ENCODE measurements at regions not wholly inside any gene's neighbourhood (a gene's known extent, or its start where the extent isn't known, plus 50 kb on each side); places are given as distances from the start of the nearest gene placed in this dataset.

DNA sequence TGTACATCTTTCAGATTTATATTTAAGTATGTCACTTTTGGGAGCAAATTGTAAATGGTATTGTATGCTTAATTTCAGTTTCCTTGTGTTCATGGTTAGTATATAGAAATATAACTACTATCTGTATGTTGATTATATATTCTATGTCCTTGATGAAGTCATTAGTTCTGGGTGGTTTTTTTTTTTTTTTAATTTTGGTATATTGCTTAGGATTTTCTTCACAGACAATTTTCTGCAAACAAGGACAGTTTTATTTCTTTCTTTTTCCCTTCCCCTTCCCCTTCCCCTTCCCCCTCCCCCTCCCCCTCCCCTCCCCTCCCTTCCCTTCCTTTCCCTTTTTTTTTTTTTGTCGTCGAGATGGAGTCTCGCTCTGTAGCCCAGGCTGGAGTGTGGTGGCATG, 430.0 kb downstream of the TYW1 start:
- no peak for DNase-seq

DNA sequence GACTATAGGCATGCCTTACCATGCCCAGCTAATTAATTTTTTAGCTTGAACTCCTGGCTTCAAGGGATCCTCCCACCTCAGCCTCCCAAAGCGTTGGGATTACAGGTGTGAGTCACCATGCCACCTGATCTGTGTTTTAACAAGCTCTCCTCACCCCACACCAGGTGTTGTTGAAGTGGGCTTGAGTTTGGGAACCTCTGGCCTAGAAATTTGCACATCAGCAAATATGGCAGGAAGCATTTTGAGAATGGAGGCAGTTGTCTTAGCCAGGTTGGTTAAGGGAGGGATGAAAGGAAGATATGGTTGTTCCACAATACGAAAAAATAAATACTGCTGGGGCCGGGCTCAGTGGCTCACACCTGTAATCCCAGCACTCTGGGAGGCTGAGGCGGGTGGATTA, 433.1 kb downstream of the TYW1 start:
- no peak for DNase-seq

DNA sequence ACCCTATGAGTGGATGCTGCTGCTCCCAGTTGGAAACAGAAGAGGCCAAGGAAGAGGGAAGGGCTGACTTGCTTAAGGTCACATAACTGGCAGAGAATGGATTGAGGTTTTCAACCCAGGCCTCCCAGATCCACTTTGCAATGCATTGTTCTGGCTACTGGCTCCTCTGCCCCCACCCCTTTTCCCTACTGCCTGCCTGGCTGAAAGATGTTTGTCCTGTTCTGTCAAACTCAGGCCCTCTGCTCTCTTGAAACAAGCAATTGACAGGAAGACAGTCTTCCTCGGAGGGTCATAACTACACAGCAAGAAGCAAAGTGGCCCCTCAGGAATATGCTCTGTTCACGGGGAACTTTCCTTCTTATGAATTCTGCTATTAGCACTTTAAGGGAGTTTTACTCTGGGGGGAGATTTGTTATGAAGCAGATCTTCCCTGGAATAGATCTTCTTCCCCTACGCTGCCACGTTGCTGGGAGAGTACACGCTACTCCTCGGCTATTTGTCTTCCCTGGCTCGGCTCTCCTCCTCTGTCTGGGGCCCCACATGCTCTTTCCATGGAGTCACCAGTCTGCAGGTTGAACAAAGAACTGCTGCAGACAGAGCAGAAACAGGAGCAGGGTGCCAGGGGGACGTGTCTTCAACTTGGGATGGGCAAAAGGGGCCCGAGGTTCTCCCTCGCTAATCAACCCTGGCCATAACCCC, 436.1 kb downstream of the TYW1 start:
- no peak for DNase-seq

DNA sequence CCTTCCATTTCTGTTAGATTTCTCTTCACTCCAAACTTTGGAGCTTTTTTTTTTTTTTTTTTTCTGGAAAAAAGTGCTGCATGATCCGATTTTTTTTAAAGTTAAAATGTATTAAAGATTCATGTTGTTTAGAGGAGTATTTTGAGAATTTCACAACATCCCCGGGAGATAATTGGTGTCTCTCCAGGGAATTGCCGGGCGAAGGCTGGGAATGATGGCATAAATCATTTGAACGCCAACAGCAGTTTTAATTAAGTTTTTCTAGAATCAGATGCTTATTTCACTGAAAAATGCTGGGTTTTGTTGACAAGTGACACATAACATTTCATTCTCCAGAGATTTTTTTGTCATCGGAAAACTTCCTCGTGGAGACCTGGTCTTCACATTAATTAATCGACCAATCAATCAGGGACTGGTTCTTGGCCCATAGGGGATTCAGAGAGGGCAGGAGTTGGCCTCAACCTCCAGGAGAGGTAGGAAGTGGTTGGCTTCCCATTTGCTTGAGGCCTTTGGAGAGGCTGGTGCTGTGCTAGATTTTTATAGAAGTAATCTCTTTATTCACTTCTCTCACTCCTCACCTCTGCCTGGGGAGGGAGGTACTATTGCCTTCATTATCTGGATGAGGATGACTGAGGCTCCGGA, 439.4 kb downstream of the TYW1 start:
- DNase-seq = no peak

DNA sequence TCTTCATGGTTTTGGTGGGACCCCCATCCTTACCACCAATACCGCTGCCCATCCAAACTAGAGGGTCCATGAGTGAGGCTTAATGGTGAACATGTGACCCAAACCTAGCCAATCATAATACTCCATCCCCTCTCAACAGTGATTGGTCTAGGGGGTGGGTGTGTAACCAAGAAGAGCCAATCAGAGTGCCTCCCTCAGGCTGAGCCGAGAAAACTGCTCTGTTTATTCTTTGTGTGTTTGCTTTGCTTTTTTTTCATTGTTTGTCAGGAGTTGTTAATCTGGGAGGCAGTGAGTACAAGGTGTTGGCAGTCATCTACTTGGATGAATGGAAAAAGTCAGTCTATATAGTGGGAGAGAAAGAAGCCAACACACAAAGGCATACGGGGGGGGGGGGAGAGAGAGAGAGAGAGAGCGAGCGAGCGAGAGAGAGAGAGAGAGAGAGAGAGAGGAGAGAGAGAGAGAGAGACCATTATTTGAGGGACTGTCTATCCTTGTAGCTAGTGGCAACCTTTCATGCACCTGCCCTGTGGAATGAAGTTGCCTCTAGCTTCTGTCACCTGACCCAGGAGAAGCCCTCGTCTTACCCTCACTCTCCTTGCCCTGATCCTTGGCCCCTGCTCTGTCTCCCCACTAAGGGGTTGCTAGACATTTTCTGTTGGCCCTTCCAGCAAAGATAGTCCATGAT, 441.7 kb downstream of the TYW1 start:
- no peak for DNase-seq

DNA sequence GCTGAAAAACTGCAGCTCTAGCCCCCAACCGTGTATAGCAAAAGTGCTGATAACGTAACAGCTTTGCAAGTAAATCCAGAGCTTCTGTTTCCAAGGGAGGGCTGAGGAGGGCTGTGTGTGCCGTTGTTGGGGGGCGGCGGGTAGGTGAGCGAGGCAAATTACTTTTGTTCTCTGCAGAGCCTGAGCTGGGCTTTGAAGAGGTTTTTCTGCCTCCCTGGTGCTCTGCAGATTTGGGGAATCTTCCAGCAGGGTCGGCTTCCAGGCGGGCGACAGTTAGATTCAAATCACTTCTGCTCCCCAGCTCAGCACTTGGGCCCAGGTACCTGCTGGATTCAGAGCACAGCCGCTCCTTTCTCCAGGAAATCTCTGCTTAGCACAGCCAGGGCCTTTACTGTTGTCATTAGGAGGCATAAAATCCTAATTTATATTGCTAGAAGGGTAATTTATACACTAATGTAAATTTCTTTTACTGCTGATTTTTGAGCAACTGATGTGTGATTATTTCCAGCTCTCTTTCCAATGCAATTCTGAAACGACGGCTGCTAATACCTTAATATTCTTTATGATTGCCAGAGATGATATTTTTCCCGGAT, 442.4 kb downstream of the TYW1 start:
- no peak for DNase-seq

DNA sequence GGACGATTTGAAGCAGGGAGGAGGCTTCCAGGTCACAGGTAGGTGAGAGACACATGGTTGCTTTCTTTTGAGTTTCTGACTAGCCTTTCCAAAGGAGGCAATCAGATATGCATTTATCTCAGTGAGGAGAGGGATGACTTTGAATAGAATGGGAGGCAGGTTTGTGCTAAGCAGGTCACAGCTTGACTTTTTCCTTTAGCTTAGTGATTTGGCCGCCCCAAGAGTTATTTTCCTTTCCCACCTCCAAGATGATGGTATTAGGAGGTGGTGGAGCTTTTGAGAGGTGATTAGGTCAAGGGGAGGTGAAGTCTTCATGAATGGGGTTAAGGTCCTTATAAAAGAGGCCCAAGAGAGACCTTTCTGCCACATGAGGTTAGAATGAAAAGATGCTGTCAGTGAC, 443.7 kb downstream of the TYW1 start:
- no peak for DNase-seq

DNA sequence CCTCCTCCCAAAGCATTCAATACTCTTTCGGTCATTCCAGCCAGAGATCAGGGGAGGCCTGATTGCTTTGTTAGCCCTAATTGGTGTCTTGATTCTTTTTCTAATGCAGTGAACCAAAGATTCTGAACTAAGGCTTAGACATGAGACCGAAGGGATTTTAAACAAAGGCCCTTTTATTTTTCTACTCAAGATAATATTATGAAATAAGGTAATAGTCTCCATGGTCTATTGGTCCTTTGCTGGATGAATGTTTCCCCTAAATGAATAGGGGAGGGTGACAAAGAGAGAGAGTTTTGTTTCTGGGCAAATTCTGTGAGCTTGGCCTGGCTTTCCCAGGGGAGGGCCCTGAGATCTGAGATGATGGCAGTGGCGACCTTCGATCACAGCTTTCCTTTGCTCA, 449.1 kb downstream of the TYW1 start:
- DNase-seq = no peak

DNA sequence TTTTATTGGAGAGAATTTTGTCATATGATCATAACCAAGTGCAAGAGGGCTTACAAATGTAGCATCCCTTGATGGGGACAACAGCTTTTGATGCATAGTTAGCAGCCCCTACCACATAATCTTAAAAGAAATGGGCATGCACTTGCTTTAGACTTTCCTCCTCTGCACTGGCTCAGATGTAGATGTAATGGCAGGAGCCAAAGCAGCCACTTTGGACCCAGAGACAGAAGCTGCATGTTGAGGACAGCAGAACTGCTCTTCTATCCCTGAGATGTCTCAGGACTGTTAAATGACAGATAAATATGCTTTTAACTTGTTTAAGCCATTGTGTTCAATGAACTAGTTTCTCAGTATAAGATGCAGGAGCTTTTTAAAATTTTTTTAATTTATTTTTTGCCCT, 450.7 kb downstream of the TYW1 start:
- no peak for DNase-seq

DNA sequence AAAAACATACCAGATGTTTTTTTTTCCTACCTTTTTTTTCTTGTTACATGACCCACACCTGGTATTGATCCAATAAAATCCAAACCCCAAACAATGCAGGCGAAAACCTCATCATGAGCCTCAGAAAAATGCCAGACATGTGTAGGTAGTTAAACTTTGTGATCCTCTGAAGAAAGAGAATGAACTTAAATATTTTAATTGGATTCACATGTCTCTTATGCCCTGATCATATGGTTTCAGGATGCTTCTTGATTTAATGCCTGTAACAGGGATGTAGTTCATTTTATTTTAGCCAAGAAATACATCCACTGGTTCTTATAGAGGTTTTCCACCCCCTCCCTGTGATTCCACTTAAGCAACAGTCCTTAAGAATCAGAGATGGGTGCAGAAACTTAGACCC, 451.6 kb downstream of the TYW1 start:
- no peak for DNase-seq

DNA sequence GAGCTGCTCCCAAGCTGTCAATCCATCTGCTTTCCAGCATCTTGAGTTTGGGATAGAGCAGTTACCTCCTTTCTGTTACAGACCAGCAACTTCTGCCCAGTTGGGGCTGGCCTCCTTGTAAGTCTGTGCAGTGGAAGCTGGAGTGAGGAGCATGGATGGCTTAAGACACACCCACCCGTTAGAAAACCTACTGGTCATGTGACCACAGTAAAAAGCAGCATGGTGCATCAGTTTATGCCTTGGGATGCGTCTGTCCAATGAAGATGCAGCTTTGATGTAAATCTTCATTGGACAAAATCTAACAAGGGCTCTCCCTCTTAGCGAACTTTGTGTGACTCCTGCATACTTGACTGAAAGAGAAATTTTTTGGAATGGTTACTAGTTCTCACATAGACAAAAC, 453.5 kb downstream of the TYW1 start:
- no peak for DNase-seq

DNA sequence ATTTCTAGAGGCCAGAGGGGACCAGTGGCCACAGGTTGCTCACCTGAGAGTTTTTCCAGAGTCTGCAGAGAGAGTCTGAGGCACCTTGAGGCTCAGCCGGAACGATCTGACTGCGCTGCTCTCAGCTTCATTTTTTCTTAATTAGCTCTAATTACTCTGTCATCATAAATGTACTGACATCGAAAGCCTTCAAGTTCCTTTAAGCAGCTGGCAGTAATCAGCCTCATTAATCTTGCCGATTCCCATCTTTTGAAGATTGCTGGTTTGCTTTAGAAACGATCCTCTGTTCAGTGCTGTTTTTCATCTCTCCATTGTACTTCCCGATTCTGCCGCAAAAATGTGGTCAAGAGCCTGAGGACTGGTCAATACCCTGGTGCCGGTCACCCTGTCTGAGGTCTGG, 454.7 kb downstream of the TYW1 start:
- DNase-seq = no peak

DNA sequence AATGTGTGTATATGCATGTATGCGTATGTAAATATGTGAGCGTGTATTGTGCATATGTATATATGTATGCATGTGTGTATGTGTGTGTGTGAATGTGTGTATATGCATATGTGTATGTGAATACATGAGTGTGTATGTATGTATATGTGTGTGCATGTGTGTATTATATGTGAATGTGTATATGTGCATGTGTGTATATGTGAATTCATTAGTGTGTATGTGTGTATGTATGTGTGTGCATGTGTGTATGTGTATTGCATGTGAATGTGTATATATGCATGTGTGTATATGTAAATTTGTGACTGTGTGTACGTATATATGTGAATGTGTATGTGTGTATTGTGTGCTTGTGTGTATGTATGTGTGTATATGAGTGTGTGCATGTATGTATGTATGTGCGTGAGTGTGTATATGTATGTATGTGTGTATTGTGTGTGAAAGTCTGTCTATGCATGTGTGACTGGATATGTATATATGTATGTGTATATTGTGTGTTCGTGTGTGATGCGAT, 455.9 kb downstream of the TYW1 start:
- no peak for DNase-seq

DNA sequence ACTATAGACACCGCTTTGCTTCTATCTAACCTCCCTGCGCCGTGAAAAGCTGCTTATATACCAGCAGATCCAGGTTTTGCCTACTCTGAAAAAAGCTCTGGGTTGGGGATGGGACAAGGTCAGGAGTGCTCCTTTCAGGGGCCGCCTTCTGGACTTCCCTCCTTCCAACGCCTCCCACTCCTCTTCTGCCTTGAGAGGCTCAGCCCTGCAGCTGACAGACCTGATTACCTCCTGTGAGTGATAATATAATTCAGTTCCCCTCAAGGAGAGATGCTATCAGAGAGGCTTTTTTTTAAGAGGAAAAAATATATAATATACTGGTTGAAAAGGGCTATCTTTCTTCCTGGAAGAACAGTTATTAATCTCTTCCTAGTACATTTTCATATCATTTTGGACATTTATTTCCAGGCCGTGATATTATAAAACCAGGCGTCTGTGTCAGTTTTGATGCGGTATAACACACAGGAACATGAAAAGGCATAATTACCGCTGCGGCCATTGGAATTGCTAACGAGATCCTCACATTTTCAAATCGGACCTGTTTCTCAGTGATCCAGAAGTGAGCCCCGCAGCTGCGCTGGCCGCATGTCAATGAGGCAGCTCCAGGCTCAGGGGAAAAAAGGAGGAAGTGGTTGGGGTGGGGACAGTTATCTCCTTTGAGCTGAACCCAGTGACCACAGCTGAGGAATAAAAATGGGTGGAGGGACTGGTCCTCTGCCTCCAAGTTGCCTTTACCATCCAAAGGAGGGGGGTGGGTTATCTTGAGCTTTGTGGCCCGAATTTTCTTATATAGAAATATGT, 457.1 kb downstream of the TYW1 start:
- no peak for DNase-seq

DNA sequence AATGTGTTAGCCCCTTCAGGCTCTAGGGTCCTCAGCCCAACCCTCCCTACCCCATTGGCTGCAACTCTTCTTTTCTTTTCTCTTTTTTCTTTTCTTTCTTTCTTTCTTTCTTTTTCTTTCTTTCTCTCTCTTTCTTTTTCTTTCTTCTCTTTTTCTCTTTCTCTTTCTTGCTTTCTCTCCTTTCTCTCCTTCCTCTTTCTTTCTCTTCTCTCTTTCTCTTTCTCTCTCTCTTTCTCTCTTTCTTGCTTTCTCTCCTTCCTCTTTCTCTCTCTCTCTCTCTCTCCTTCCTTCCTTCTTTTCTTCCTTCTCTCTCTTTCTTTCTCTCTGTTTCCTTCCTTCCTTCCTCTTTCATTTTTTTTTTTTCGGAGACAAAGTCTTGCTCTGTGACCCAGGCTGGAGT, 458.9 kb downstream of the TYW1 start:
- no peak for DNase-seq

DNA sequence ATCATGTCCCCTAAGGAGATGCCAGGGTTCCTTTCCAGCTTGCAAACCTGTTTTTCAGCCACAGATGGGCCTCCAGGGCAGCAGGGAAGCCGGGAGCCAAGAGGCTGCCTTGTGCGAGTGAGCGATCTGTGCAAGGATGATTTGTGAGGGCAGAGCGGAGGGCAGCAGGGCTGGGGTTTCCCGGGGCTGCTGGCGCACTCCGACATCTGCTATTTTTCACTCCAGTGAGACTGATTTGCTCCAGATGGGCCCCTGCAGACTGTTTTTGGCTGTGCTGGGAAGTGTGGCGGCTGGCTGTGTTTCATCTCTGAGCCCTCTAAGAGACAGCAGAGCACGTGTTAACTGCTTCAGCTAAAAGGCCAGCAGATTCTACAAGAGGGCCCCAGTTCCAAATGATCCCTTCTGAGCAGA, 466.2 kb downstream of the TYW1 start:
- no peak for DNase-seq

DNA sequence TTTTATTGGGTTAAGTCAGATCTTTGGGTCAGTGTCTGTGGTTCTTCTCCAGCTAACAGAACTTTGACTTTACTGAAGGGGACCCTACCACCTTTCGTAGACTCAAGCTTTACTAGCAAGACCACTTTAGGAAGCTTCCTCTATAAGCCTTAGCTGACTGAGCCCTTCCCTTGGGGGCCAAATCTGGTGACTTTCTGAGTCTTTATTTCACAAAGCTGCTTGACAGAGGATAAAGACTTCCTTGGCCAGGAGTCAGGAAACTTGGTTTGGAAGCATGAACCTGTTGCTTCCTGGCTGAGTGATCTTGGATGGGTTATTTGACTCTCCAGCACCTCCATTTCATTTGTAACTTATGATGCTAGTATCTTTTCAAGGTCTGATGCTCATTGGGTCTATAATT, 466.7 kb downstream of the TYW1 start:
- no peak for DNase-seq

DNA sequence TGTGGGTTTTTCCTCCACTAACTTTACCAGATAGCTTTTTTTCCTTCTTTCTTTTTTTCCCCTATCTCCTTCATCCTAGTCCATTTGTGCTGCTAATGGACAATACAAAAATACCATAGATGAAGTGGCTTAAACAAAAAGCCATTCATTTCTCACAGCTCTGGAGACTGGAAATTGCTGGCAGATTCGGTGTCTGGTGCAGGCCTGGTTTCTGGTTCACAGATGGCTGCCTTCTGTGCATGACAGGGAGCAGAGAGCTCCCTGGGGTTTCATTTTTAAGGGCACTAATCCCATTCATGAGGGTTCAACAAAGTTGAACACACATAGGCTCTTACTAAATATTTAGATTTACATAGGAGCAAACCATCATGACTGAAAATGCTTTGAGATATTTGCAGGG, 467.4 kb downstream of the TYW1 start:
- DNase-seq = no peak

DNA sequence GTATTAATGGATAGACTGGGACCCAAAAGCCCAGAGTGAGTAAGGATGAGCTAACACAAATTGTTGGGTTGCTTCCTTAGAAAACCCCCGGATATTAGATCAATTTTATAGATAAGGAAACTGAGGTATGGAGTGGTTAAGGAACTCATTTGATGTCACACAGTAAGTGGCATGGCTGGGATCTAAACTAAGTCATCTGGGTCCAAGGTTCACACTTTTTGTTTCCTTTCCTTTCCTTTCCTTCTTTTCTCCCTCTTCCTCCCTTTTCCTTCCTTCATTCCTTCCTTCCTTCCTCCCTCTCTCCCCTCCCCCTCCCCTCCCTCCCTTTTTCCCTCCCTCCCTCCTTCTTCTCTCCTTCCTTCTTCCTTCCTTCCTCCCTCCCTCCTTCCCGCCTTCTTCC, 469.5 kb downstream of the TYW1 start:
- no peak for DNase-seq

DNA sequence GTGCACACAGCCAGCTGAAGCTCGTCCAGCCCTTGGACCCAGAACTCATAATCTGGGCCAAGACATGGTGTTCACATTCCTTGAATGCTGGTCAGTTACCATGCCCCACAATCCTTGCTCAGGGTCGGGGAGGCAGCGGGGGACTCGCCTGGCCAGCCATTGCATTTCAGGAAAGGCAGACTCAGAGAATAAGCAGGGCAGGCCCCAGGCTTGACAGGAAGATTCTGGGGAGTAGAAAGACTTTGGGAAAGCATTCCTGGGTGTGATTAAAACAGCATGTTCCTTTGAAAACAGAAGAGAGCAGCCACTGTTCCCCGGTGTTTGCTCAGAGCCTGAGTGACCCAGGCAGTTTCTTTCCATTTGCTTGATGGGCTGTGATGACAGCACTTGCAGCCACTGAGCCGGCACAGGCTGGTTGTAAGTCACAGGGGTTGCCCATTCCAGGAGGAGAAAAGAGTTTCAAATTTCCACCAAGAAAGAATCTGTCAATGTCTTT, 473.7 kb downstream of the TYW1 start:
- DNase-seq = no peak

DNA sequence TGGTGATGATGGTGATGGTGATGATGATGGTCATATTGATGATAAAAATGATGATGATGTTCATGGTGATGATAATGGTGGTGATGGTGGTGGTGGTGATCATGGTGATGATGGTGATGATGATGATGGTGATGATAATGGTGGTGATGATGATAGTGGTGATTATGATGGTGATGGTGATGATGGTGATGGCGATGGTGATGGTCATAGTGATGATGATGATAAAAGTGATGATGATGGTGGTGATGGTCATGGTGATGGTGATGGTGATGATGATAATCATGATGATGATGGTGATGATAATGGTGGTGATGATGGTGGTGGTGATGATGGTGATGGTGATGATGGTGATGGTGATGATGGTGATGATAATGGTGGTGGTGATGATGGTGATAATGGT, 478.7 kb downstream of the TYW1 start:
- DNase-seq = no peak

DNA sequence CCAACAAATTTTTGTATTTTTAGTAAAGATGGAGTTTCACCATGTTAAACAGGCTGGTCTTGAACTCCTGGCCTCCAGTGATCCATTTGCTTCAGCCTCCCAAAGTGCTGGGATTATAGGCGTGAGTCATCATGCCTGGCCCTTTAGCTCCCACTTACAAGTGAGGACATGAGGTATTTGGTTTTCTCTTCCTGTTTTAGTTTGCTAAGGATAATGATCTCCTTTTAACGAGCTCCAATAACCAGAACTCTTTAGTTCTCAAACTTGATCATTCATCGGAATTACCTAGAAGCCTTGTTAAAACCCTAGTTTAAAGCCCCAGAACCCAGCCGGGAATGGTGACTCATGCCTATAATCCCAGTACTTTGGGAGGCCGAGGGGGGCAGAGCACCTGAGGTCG, 481.4 kb downstream of the TYW1 start:
- no peak for DNase-seq

DNA sequence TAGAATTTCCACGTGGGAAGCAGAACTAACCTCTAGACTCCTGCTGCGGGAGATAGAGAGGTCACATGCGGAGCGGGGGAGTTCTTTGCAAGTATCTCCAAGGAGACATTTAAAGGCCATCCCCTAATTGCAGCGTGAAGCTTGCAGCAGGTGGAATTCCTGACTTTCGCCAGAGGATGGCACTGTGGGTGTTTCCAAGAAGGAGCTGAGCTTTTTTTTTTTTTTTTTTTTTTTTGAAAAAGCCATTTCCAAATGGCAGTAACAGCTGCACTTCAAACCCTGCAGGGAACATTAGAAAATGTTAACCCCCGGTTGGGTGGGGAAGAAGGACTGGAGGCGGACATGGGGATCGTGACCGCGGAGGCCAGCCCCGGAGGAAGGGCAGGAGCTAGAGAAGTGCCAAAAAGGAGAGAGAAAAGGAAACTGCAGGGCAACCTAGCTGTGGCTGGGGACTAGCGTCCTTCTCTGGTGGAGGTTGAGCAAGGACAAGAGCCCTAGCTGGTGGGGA, 487.7 kb downstream of the TYW1 start:
- peak; percentile 44 for DNase-seq

All from NCI-H187 treated with DMSO at 0.1 percent for 48 hours (cell line).